NCI-H2227 (cell line): ENCODE measurements at regions not wholly inside any gene's neighbourhood (a gene's known extent, or its start where the extent isn't known, plus 50 kb on each side); places are given as distances from the start of the nearest gene placed in this dataset.

Experiments
- DNase-seq: peaks from one replicate; lab custom pipeline; 2025; ENCODE audit not compliant: unreplicated experiment; lab: John Stamatoyannopoulos, UW

DNA sequence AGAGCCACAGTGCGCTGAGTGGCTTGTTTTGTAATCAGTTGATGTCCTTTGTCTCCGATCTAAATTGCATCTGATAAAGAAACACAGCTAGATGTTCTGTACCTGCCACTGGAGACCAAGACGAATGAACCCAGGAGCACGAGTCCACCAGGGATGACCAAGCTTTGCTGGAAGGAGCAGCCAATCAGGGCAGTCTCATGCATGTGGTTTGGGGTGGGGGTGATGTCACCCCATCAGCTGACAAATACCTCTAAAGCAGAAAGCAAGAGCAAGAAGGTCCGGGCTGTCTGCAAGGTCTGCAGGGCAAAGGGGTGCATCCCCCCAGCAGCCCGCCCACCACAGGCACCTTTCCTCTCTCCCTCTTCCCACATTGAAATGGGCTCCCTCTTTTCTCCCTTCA is 653.8 kb downstream of the AJAP1 start:
- no peak for DNase-seq

DNA sequence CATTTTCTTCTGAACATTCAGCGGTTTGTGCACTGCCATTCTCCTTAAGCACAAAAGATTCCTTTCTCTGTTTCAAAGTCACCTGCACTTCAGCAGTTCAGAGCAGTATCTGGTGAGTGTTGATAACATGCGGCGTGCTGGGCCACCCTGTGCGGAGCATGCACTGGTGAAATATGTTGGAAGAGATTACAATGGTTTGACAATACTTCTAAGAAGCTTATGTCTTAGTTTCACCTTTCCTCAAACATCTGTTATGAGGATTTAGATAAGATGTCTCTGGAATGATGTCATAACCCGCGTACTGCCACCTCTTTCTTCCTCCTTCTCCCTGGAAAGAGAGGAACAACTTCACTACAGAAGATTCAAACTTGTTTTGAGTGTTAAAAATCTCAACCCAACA is 650.3 kb downstream of the AJAP1 start:
- no peak for DNase-seq

- DNase-seq, result no peak
Observed at GRCh38 chr1:5298376-5298775, 644.0 kb downstream of the AJAP1 start.

GRCh38 chr1:5297886-5298239 is 643.5 kb downstream of the AJAP1 start:
- DNase-seq, result no peak

DNA sequence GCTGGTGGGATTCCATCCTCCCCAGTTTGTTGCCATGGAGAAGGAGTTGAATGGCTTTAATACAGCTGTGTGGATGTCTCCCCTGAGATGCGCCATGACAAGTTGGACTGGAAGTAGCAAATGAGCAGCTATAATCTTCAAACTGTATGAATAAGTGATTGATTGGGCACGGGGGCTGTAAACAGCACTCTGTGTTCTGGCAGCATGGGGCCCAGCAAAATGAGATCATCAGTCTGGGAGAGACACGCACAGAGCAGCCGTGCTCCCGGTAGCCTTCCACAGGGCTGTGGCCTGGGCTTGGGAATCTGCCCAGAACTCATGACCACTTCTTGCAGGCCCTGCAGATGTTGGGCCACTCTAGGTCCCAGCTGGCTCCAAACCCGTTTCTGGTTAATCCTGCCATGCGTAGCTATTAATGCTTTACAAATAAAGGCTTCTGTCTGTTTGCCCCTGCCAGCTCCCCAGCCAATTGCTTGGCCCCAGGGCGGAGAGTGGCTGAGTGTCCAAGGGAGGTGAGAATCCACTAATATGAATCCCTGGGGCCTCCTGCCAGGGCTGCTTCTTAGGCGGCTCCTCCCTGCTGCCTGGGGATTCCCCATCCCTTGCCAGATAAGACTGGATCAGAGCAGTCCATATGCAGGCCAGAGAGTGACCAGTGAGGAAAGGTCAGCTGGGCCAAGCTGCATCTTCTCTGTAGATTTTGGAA is 642.9 kb downstream of the AJAP1 start:
- no peak for DNase-seq

DNA sequence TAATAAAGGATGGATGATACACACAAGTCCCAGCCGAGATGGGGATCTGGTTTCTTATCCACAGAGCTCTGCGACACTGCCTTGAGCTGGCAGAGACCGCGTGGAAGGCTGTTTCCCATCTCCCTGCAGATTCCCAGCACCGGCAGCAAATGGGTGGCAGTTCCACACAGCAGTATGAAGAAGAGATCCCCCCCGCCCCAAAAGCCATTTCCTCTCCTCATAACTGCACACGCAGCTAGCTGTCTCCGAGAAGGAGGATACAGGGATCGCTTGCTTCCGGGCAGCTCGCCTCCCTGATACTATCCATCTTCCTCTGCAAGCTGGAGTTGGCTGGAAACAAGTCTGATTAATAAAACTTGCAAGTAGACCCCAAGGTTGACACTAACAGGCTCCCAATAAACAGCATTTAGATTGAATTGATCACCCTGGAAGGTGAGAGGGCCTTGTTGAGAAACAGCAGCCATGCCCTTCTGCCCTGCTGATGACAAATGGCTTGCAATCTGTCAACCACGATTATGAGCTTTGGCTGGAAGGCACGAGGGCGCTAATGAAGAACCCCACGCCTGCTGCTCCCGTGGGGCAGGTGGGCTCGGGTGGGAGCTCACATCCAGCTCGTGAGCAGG is 642.3 kb downstream of the AJAP1 start:
- no peak for DNase-seq

DNA sequence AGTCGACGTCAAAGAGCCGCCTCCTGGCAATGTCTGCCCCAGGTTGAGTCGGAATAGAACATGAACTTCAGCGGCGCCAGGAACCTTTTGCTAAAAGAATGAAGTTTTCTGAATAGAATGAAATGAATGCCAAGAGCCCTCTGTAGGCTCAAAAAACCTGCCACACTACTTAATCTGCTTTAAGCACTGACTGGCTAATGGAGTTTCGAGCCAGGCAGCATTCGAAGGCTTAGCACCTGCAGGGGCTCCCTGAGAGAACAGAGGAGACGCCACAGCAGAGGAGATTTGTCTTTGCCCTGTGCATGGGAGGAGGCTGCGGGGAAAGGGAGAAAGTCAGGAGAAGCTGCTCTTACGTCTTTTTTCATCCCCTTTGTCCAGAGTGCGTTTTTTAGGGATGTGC is 641.7 kb downstream of the AJAP1 start:
- no peak for DNase-seq

GRCh38 chr1:5291889-5292288 is 637.5 kb downstream of the AJAP1 start:
- DNase-seq, result no peak

GRCh38 chr1:5287178-5288150 is 633.1 kb downstream of the AJAP1 start:
- DNase-seq, result no peak

DNA sequence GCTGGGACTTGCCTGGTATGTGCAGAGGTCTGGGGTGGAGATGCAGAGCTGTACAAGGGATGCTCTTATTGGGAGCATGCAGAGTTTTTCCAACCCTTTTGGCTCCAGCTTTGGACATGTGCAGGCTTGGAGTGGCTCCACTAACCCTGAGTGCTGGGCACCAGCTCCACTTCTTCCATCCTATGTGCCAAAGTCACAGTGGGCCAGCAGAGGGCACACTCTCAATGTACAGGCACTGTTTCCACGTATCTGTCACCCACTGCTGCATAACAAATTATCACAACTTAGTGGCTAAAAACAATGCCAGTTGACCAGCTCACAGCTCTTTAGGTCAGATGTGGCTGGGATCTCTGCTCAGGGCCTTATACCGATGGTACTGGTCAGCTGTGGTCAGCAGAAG is 631.8 kb downstream of the AJAP1 start:
- DNase-seq, result no peak

GRCh38 chr1:5274527-5274926 is 620.1 kb downstream of the AJAP1 start:
- no peak for DNase-seq

GRCh38 chr1:5273280-5274003 is 619.0 kb downstream of the AJAP1 start:
- DNase-seq, result no peak

DNA sequence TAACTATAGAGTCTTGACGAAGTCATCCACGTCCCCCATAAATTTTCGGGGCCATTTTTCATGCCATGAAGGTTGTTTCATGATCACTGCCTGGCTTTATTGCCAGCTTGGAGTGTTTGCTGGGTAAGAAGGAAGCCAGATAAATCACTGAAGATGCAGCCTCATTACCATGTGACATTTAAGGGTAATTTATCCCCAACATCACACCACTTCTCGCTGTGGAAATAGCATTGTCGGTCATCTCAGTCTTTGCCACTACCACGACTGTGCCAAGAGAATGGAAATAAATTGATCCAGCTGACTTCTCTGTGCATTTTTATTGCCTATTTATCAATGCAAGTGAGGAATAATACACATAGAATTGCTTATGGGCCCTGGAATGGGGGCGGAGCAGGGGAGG is 617.9 kb downstream of the AJAP1 start:
- no peak for DNase-seq

DNA sequence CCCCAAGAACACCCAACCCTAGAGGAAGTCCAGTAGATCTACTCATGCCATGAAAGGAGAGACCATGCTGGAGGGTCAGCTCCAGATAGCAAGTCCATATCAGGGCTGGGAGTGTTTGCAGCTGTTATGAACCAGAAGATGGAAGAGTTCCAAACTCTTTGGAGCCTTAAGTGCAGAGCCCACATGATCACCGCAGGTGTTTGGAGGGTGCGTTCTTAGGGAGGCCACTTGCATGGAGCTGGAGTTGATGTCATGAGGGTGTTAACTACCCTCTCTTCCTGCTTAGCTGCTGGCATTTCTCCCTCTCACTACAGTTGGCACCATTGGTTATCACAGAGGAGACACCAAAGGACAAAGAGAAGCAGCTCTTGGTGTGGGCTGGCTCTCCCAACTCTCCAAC is 616.9 kb downstream of the AJAP1 start:
- DNase-seq, result no peak

DNA sequence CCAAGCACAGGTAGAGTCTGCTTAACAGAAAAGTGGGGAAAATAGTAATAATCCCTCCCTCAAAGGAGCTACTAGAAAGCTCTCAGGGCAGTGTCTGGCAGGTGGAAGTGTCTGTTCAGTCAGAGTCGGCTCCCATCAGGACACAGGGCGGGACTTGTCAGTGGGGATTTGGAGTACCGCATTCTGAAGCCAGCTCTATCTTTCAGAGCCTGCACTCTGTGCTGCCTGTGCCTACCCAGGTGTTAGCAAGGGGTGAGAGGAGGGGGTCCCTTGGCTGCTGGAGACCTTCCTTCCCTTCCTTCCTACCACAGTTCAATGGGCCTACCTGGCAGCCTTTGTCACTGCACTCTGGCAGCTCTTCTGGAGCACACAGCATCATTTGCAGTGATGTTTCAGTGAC is 615.5 kb downstream of the AJAP1 start:
- DNase-seq, result no peak

GRCh38 chr1:5267603-5268235 is 613.3 kb downstream of the AJAP1 start:
- DNase-seq, result no peak

- no peak for DNase-seq
Observed at GRCh38 chr1:5265438-5266075, 611.1 kb downstream of the AJAP1 start.

GRCh38 chr1:5264476-5264875 is 610.1 kb downstream of the AJAP1 start:
- no peak for DNase-seq

- no peak for DNase-seq
Observed at GRCh38 chr1:5256793-5257192, 602.4 kb downstream of the AJAP1 start.

- no peak for DNase-seq
Observed at GRCh38 chr1:5254975-5255374, 600.6 kb downstream of the AJAP1 start.
